HG03354 (cell line): ENCODE measurements at regions not wholly inside any gene's neighbourhood (a gene's known extent, or its start where the extent isn't known, plus 50 kb on each side); places are given as distances from the start of the nearest gene placed in this dataset.
"Not testable (repeated sequence)": the region's sequence is repeated elsewhere in the genome, so short reads cannot be mapped to it uniquely, and the experiment has no call there.

ENCODE experiments used
- ATAC-seq: cut with Tn5 transposase; IDR thresholded peaks from one replicate; pipeline ENCODE4 v1.9.1; 2021; ENCODE audit warnings: mild to moderate bottlenecking; ENCODE audit not compliant: unreplicated experiment, poor library complexity, severe bottlenecking

- ATAC-seq, result no peak
These were observed 376.9 kb upstream of the NRG3 start for GRCh38 chr10:81498011-81498551.

GRCh38 chr10:81502677-81503359 lies 372.2 kb upstream of the NRG3 start:
- no peak for ATAC-seq

- ATAC-seq, result not testable (repeated sequence)
These were observed 369.2 kb upstream of the NRG3 start for GRCh38 chr10:81505777-81506176.

- ATAC-seq, result no peak
These were observed 360.2 kb upstream of the NRG3 start for GRCh38 chr10:81514811-81515210.

- no peak for ATAC-seq
These were observed 354.3 kb upstream of the NRG3 start for GRCh38 chr10:81520688-81521087.

- no peak for ATAC-seq
These were observed 350.5 kb upstream of the NRG3 start for GRCh38 chr10:81524467-81524866.

- ATAC-seq, result no peak
These were observed 342.6 kb upstream of the NRG3 start for GRCh38 chr10:81532403-81532802.

- ATAC-seq, result no peak
These were observed 340.0 kb upstream of the NRG3 start for GRCh38 chr10:81534991-81535390.

- ATAC-seq, result no peak
These were observed 333.5 kb upstream of the NRG3 start for GRCh38 chr10:81541517-81541916.

- ATAC-seq, result no peak
These were observed 328.8 kb upstream of the NRG3 start for GRCh38 chr10:81546243-81546642.

- no peak for ATAC-seq
These were observed 326.8 kb upstream of the NRG3 start for GRCh38 chr10:81548160-81548559.

GRCh38 chr10:81564143-81564542 lies 310.9 kb upstream of the NRG3 start:
- no peak for ATAC-seq

- ATAC-seq, result no peak
These were observed 305.5 kb upstream of the NRG3 start for GRCh38 chr10:81569488-81569887.

- ATAC-seq, result no peak
These were observed 304.6 kb upstream of the NRG3 start for GRCh38 chr10:81570349-81570748.

- no peak for ATAC-seq
These were observed 303.9 kb upstream of the NRG3 start for GRCh38 chr10:81570878-81571794.

- no peak for ATAC-seq
These were observed 300.0 kb upstream of the NRG3 start for GRCh38 chr10:81575036-81575435.

- ATAC-seq, result no peak
These were observed 298.7 kb upstream of the NRG3 start for GRCh38 chr10:81576336-81576735.

GRCh38 chr10:81594991-81595390 lies 280.0 kb upstream of the NRG3 start:
- no peak for ATAC-seq

GRCh38 chr10:81600185-81600584 lies 274.8 kb upstream of the NRG3 start:
- ATAC-seq, result no peak

GRCh38 chr10:81603106-81603620 lies 271.8 kb upstream of the NRG3 start:
- ATAC-seq, result no peak

- ATAC-seq, result not testable (repeated sequence)
These were observed 230.5 kb upstream of the NRG3 start for GRCh38 chr10:81644485-81644884.
